ENCODE measurements at regions not wholly inside any gene's neighbourhood (a gene's known extent, or its start where the extent isn't known, plus 50 kb on each side); places are given as distances from the start of the nearest gene placed in this dataset.

- H3K36me3 Mint-ChIP-seq, result peaks cover 12% of the 10 kb centered on the region
- DNase-seq (ENCODE audit: low spot score in 2 of 2, unreplicated experiment in 2 of 2), result no peak
These were observed 90.9 kb upstream of the SUCLG2 start for GRCh38 chr3:67745296-67745695.

GRCh38 chr3:67744699-67745098 lies 90.3 kb upstream of the SUCLG2 start:
- H3K36me3 Mint-ChIP-seq, result peaks cover 9% of the 10 kb centered on the region
- no peak overlapping the region for H3K4me3 Mint-ChIP-seq
- H3K27ac Mint-ChIP-seq, result no peak overlapping the region
- DNase-seq (ENCODE audit: low spot score in 2 of 2, unreplicated experiment in 2 of 2), result no peak
- no peak for TF ChIP-seq CTCF (IDR thresholded peaks at IDR 0.05; ENCODE audit: unreplicated experiment)
- H3K4me1 Mint-ChIP-seq, result no peaks in the 10 kb centered on the region
- H3K27me3 Mint-ChIP-seq (ENCODE audit: low read depth), result no peaks in the 10 kb centered on the region
- peaks cover 21% of the 10 kb centered on the region for H3K9me3 Mint-ChIP-seq

More at GRCh38 chr3:67745296-67745695, 90.9 kb upstream of the SUCLG2 start:
- peaks cover 25% of the 10 kb centered on the region for H3K9me3 Mint-ChIP-seq
- no peaks in the 10 kb centered on the region for H3K27me3 Mint-ChIP-seq (ENCODE audit: low read depth)
- TF ChIP-seq CTCF (IDR thresholded peaks at IDR 0.05; ENCODE audit: unreplicated experiment), result no peak
- no peak overlapping the region for H3K27ac Mint-ChIP-seq
- no peak overlapping the region for H3K4me3 Mint-ChIP-seq
- no peaks in the 10 kb centered on the region for H3K4me1 Mint-ChIP-seq

- peaks cover 14% of the 10 kb centered on the region for H3K9me3 Mint-ChIP-seq
These were observed 85.4 kb upstream of the SUCLG2 start for GRCh38 chr3:67739851-67740250.

GRCh38 chr3:67737906-67738865 lies 83.8 kb upstream of the SUCLG2 start:
- H3K4me1 Mint-ChIP-seq, result peaks cover 9% of the 10 kb centered on the region
- TF ChIP-seq CTCF (IDR thresholded peaks at IDR 0.05; ENCODE audit: unreplicated experiment), result no peak
- no peak overlapping the region for H3K4me3 Mint-ChIP-seq
- H3K27me3 Mint-ChIP-seq (ENCODE audit: low read depth), result no peaks in the 10 kb centered on the region
- peaks cover 17% of the 10 kb centered on the region for H3K9me3 Mint-ChIP-seq
- H3K36me3 Mint-ChIP-seq, result peaks cover 8% of the 10 kb centered on the region
- H3K27ac Mint-ChIP-seq, result no peak overlapping the region
- no peak for DNase-seq (ENCODE audit: low spot score in 2 of 2, unreplicated experiment in 2 of 2)

More at GRCh38 chr3:67739851-67740250, 85.4 kb upstream of the SUCLG2 start:
- H3K36me3 Mint-ChIP-seq, result peaks cover 6% of the 10 kb centered on the region
- TF ChIP-seq CTCF (IDR thresholded peaks at IDR 0.05; ENCODE audit: unreplicated experiment), result no peak
- no peak overlapping the region for H3K27ac Mint-ChIP-seq
- H3K4me3 Mint-ChIP-seq, result no peak overlapping the region
- no peak for DNase-seq (ENCODE audit: low spot score in 2 of 2, unreplicated experiment in 2 of 2)
- H3K4me1 Mint-ChIP-seq, result peaks cover 9% of the 10 kb centered on the region
- no peaks in the 10 kb centered on the region for H3K27me3 Mint-ChIP-seq (ENCODE audit: low read depth)

GRCh38 chr3:67737140-67737539 lies 82.7 kb upstream of the SUCLG2 start:
- no peak overlapping the region for H3K27ac Mint-ChIP-seq
- H3K27me3 Mint-ChIP-seq (ENCODE audit: low read depth), result no peaks in the 10 kb centered on the region
- peaks cover 9% of the 10 kb centered on the region for H3K4me1 Mint-ChIP-seq
- no peak for DNase-seq (ENCODE audit: low spot score in 2 of 2, unreplicated experiment in 2 of 2)
- peaks cover 8% of the 10 kb centered on the region for H3K36me3 Mint-ChIP-seq
- H3K4me3 Mint-ChIP-seq, result no peak overlapping the region
- TF ChIP-seq CTCF (IDR thresholded peaks at IDR 0.05; ENCODE audit: unreplicated experiment), result no peak
- peaks cover 17% of the 10 kb centered on the region for H3K9me3 Mint-ChIP-seq

Measured in mesothelial cell of epicardium (in vitro differentiated cells).